ENCODE measurements at regions not wholly inside any gene's neighbourhood (a gene's known extent, or its start where the extent isn't known, plus 50 kb on each side); places are given as distances from the start of the nearest gene placed in this dataset.
"Not testable (repeated sequence)": the region's sequence is repeated elsewhere in the genome, so short reads cannot be mapped to it uniquely, and the experiment has no call there.

DNA sequence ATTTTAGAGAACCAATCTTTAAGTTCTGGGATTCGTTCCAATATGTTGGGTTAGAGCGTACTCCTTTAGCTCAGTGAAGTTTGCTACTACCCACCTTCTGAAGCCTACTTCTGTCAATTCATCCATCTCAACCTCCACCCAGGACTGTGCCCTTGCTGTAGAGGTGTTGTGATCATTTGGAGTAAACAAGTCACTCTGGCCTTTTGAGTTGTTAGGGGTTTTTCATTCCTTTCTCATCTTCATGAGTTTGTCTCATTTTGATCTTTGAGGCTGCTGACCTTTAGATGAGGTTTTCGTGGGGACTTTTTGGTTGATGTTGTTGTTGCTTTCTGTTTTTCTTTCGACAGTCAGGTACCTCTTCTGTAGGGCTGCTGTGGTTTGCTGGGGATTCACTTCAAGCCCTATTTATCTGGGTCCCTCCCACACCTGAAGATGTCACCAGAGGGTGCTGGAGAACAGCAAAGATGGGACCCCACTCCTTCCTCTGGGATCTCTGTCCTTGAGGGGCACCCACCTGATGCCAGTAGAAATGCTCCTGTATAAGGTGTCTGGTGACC is 158.4 kb downstream of the ANKRD36B start:
- not testable (repeated sequence) for FAIRE-seq; DNase-seq (ENCODE audit: low spot score)

DNA sequence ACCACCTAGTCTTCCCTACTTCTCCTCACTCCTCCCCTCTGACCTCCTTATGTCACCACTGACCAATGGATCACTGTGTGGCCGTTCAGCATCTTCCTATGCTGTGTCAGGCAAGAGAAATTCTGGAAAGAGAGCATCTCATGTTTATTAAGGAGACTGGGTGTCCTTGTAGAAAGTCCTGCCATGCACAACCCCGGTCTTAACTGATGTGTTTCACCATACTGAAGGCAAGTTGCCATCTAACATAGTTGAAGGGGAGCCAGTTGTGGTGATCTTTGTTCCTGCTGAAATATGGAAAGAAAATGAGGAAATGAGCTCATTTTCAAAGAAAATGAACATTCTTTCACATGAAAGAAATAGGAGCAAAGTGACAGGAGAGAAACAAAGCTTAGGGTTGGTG is 167.3 kb downstream of the ANKRD36B start:
- FAIRE-seq; DNase-seq (ENCODE audit: low spot score): not testable (repeated sequence)

DNA sequence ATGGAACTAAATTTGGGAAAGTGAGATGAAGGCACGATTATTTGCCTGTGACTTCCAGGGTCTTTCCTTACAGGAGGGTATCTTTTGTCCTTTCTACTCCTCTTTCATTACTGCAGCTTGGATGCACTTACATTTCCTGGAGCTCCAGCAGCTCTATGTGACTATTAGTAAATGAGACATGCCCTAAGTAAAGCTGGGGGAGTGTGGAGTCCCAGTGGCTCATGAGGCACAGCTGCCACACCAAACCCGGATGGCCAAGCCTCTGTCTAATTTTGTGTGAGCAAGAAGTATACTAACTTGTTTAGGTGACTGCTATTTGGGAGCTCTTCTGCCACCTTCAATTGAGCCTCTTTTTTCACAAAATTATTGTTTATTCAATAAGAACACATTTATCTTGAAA is 183.3 kb downstream of the ANKRD36B start:
- not testable (repeated sequence) for DNase-seq (ENCODE audit: low spot score); FAIRE-seq

GRCh38 chr2:97405172-97405737 is 184.4 kb downstream of the ANKRD36B start:
- DNase-seq (ENCODE audit: low spot score); FAIRE-seq: not testable (repeated sequence)

- not testable (repeated sequence) for FAIRE-seq; DNase-seq (ENCODE audit: low spot score)
Observed at GRCh38 chr2:97402678-97403077, 187.0 kb downstream of the ANKRD36B start.

DNA sequence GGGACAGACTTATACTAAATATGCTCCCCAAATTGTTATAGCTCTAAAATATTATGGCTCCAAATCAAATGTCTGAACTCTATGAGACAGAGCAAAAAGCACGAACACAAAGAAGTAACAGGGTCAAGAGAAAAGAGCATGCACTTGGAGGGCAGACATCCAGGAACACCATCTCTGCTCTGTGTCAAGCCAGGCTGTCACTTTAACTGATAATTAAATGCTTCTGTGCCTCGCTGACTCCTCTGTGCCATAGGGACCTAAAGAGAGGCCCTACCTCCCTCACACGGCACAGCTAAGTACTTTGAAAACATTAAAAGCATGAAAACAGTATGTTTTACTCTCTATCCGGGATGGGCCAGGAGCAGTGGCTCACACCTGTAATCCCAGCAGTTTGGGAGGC is 194.0 kb downstream of the ANKRD36B start:
- not testable (repeated sequence) for FAIRE-seq; DNase-seq (ENCODE audit: low spot score)

GRCh38 chr2:97385803-97386202 is 203.9 kb downstream of the ANKRD36B start:
- not testable (repeated sequence) for DNase-seq (ENCODE audit: low spot score); FAIRE-seq

- DNase-seq (ENCODE audit: low spot score); FAIRE-seq: not testable (repeated sequence)
Observed at GRCh38 chr2:97375913-97376312, 213.8 kb downstream of the ANKRD36B start.

DNA sequence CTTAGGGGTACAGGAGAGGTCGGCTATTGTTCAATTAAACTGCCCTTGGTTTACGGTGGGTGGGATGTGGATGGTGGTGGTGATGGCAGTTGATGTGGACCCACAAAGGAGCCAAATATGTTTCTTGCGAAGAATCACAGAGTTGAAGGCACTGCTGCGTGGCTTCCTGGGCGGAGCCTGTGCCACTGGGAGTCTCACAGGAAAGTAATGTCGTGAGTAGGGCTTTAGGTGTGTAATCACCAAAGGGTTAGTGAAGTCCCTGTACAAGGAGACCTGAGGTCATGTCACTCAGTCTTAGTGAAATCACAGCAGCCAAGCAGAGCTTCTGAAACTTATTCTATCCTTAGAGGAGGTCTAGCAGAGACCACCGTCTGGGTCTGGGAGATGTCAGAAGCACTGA is 215.3 kb downstream of the ANKRD36B start:
- not testable (repeated sequence) for FAIRE-seq; DNase-seq (ENCODE audit: low spot score)

DNA sequence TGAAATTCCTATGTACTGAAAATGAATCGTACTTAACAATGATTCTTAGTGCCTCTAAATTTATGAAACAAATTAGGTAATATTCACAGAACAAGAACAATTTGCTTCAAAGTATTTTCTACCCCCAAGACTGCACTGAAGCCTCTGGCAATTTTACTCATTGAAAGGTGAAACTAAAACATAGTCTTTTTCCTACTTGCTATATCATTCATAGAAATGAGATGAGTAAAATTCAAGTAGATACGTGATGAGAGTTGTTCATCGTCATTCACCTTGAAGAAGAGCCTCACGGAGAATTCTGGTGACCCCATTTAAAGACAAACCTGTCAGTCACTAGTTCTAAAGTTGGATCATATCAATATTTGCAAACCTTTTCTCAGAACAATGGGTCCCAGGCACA is 226.5 kb downstream of the ANKRD36B start:
- DNase-seq (ENCODE audit: low spot score); FAIRE-seq: not testable (repeated sequence)

DNA sequence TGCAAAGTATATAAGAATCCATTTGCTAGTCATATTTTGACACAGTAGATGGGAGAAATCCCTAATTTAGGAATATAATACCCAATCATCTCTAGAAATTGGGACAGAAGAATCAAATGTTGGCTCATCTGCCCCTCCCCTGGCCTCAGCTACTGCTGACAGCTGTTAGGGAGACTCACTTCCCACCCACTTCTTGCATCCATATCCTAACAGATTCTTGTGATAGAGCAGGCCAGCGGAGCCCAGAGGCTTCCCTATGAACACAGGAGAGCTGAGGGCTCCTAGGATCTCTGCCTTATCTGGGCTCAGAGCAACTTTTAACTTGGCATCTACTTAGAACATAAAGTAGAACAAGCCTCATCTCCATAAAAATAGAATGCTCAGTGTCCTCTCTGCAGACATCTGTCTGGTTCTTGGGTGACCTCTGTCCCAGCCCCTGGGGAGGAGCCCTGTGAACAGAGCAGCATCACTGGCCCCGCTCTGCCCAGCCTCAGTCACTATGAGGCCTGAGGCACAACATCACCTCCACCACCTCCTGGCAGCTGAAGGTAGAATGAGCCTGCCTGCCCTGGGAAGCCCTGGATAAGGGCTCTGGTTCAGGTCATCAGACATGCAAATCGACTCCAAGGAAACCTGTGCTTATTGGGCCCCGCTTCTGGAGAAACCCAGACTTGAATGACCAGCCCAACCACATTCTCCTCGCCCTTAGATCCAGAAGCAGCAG is 229.7 kb downstream of the ANKRD36B start:
- FAIRE-seq = no peak
- DNase-seq (ENCODE audit: low spot score) = no peak

DNA sequence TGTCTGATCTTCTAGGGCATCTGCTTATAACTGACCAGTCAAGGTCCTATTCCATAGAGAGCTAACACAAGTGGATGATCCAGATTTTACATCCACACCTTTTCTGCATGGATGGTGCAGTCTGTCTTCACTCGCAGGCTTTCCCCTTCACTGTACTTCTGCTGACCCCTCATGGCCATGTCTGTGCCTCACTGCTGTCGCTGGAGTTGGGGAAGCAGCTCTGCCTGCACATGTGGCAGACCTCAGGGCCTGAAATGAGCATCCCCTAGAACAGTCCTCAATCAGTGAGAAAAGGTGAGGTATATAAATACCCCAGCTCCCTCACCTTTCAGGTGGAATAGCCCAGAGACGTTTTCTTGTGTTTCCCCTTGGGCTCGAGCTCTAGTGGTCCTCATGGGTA is 233.8 kb downstream of the ANKRD36B start:
- peak; percentile 9 for FAIRE-seq

GRCh38 chr2:97355176-97355575 is 234.5 kb downstream of the ANKRD36B start:
- DNase-seq (ENCODE audit: low spot score) (no peak), FAIRE-seq (no peak)

More for the DNA sequence above, 233.8 kb downstream of the ANKRD36B start:
- no peak for DNase-seq (ENCODE audit: low spot score)

DNA sequence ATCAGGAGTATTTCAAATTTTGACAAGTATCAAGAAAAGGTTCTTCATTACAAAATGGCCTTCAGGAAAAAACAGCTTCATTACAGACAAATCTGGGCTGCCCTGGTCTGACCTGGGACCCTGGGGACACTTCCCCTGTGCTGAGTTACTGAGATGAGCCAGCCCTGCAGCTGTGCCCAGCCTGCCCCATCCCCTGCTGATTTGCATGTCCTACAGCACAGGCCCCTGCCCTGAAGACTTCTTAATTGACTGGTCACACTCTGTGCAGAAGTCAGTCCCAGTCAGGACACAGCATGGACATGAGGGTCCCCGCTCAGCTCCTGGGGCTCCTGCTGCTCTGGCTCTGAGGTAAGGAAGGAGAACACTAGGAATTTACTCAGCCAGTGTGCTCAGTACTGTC is 235.1 kb downstream of the ANKRD36B start:
- FAIRE-seq (no peak), DNase-seq (ENCODE audit: low spot score) (no peak)

GRCh38 chr2:97348841-97349240 is 235.9 kb downstream of the ANKRD36 start:
- FAIRE-seq (no peak), DNase-seq (ENCODE audit: low spot score) (no peak)

DNA sequence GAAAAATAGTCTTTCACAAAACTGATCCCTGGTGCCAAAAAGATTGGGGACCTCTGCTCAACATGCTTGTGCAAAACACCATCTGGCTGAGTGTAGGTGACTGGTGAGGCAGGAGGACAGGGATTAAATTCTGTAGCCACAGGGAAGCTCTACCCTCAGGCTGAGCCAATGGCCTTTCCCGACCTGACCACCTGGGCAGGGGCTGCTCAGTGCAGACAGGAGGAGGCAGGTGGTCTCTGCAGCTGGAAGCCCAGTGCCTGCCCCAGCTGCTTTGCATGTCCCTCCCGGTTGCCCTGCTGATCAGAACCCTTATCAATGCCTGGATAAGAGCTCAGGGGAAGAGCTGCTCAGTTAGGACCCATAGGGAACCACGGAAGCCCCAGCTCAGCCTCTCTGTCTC is 235.3 kb downstream of the ANKRD36 start:
- no peak for DNase-seq (ENCODE audit: low spot score)
- no peak for FAIRE-seq

DNA sequence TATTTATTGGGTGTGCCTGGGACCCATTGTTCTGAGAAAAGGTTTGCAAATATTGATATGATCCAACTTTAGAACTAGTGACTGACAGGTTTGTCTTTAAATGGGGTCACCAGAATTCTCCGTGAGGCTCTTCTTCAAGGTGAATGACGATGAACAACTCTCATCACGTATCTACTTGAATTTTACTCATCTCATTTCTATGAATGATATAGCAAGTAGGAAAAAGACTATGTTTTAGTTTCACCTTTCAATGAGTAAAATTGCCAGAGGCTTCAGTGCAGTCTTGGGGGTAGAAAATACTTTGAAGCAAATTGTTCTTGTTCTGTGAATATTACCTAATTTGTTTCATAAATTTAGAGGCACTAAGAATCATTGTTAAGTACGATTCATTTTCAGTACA is 232.0 kb downstream of the ANKRD36 start:
- DNase-seq (ENCODE audit: low spot score); FAIRE-seq: not testable (repeated sequence)

- not testable (repeated sequence) for DNase-seq (ENCODE audit: low spot score); FAIRE-seq
Observed at GRCh38 chr2:97333674-97334073, 220.7 kb downstream of the ANKRD36 start.

DNA sequence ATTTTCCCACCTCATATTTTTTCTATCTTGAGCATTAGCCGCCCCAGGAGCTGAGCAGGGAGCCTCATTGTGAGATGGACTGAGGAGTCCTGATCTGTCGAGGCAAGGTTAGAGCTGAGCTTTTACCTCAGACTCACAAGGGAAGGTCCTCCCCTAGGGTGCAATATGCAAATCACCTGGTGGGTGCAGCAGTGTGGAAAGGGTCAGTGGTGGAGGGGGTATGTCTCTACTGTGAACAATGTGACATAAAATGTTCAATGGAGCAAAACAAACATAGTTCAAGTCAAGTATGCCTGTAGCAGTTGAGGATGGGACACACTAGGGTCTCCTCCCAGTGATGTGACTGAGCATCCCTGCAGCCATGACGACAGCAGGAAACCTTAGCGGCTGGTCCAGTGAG is 219.2 kb downstream of the ANKRD36 start:
- not testable (repeated sequence) for DNase-seq (ENCODE audit: low spot score); FAIRE-seq

GRCh38 chr2:97321936-97322713 is 209.2 kb downstream of the ANKRD36 start:
- DNase-seq (ENCODE audit: low spot score); FAIRE-seq: not testable (repeated sequence)

- DNase-seq (ENCODE audit: low spot score); FAIRE-seq: not testable (repeated sequence)
Observed at GRCh38 chr2:97315358-97315757, 202.4 kb downstream of the ANKRD36 start.
